WTC11 (cell line): ENCODE measurements at regions not wholly inside any gene's neighbourhood (a gene's known extent, or its start where the extent isn't known, plus 50 kb on each side); places are given as distances from the start of the nearest gene placed in this dataset.

Experiments
- ATAC-seq: fragments of 200-7000 bp; cut with Tn5 transposase; 2 replicates; pipeline ENCODE4 v1.10.0; 2021; ENCODE audit warnings: mild to moderate bottlenecking, moderate library complexity
- CTCF ChIA-PET: fragments of 300-600 bp; sonication (Branson Sonifier 250); formaldehyde crosslinking; loops from one replicate; lab custom pipeline; 2021; ENCODE audit warnings: antibody characterized with exemption; lab: Charles Lee
- POLR2A ChIA-PET: fragments of 350-600 bp; sonication (Branson Sonifier 250); formaldehyde crosslinking; loops from one replicate; lab custom pipeline; 2021; ENCODE audit warnings: antibody characterized with exemption; lab: Charles Lee
- DNase-seq: peaks from one replicate; pipeline ENCODE4 v3.0.0; 2021; ENCODE audit warnings: low spot score
- H3K27ac Mint-ChIP-seq: 2 replicates; pipeline ENCODE4 v1.8.0; 2021; ENCODE audit warnings: mixed read lengths
- H3K27me3 Mint-ChIP-seq: 2 replicates; pipeline ENCODE4 v1.8.0; 2021; ENCODE audit warnings: low read depth, mild to moderate bottlenecking, moderate library complexity, mixed read lengths
- H3K36me3 Mint-ChIP-seq: 2 replicates; pipeline ENCODE4 v1.8.0; 2021; ENCODE audit warnings: mixed read lengths
- H3K4me1 Mint-ChIP-seq: 2 replicates; pipeline ENCODE4 v1.8.0; 2022; ENCODE audit warnings: mixed read lengths
- H3K4me3 Mint-ChIP-seq: 2 replicates; pipeline ENCODE4 v1.8.0; 2021; ENCODE audit warnings: mild to moderate bottlenecking, moderate library complexity, mixed read lengths
- H3K9me3 Mint-ChIP-seq: 2 replicates; pipeline ENCODE4 v1.8.0; 2021; ENCODE audit warnings: mixed read lengths
- AFF4 ChIP-seq: sonication (generic); formaldehyde crosslinking; IDR thresholded peaks from 2 replicates; pipeline ENCODE4 v1.8.1; 2023; ENCODE audit warnings: mild to moderate bottlenecking, missing genetic modification reagents, borderline replicate concordance
- ATF1 ChIP-seq: sonication (generic); formaldehyde crosslinking; IDR thresholded peaks from 2 replicates; pipeline ENCODE4 v1.8.1; 2023; ENCODE audit warnings: mild to moderate bottlenecking, moderate library complexity, missing genetic modification reagents
- CBFB ChIP-seq: sonication (generic); formaldehyde crosslinking; IDR thresholded peaks from 2 replicates; pipeline ENCODE4 v1.8.1; 2022; ENCODE audit warnings: mild to moderate bottlenecking, low read depth, missing genetic modification reagents
- EMX1 ChIP-seq: fragments of 250-450 bp; sonication (Bioruptor Pico); IDR thresholded peaks from 2 replicates; pipeline ENCODE4 v1.8.0; 2021; ENCODE audit warnings: mild to moderate bottlenecking
- FOXP4 ChIP-seq: sonication (generic); formaldehyde crosslinking; IDR thresholded peaks from 2 replicates; pipeline ENCODE4 v1.8.0; 2022; ENCODE audit warnings: mild to moderate bottlenecking, missing genetic modification reagents
- GRHL2 ChIP-seq: fragments of 250-450 bp; sonication (Bioruptor Pico); IDR thresholded peaks from 2 replicates; pipeline ENCODE4 v1.8.0; 2022; ENCODE audit warnings: mild to moderate bottlenecking, moderate library complexity; ENCODE audit not compliant: insufficient replicate concordance, severe bottlenecking
- HMGXB4 ChIP-seq: sonication (generic); formaldehyde crosslinking; IDR thresholded peaks from 2 replicates; pipeline ENCODE4 v1.8.1; 2023; ENCODE audit warnings: mild to moderate bottlenecking, moderate library complexity, missing genetic modification reagents
- IRF1 ChIP-seq: sonication (generic); formaldehyde crosslinking; IDR thresholded peaks from 2 replicates; pipeline ENCODE4 v1.8.0; 2023; ENCODE audit warnings: missing genetic modification reagents
- KAT7 ChIP-seq: sonication (generic); formaldehyde crosslinking; IDR thresholded peaks from 2 replicates; pipeline ENCODE4 v1.8.1; 2023; ENCODE audit warnings: missing genetic modification reagents, mild to moderate bottlenecking, borderline replicate concordance
- MYBL2 ChIP-seq: sonication (generic); formaldehyde crosslinking; IDR thresholded peaks from 2 replicates; pipeline ENCODE4 v1.8.1; 2023; ENCODE audit warnings: mild to moderate bottlenecking, moderate library complexity, missing genetic modification reagents
- NR3C1 ChIP-seq: sonication (generic); formaldehyde crosslinking; conservative IDR thresholded peaks from 2 replicates; pipeline ENCODE4 v1.8.1; 2023; ENCODE audit warnings: low read depth, mild to moderate bottlenecking, missing genetic modification reagents
- RELA ChIP-seq: sonication (generic); formaldehyde crosslinking; IDR thresholded peaks from 2 replicates; pipeline ENCODE4 v1.8.1; 2022; ENCODE audit warnings: missing genetic modification reagents, mild to moderate bottlenecking, borderline replicate concordance
- RORB ChIP-seq: fragments of 250-450 bp; sonication (Bioruptor Pico); IDR thresholded peaks from 2 replicates; pipeline ENCODE4 v1.9.0; 2021; ENCODE audit warnings: mild to moderate bottlenecking
- SMAD4 ChIP-seq: sonication (generic); formaldehyde crosslinking; IDR thresholded peaks from 2 replicates; pipeline ENCODE4 v1.8.0; 2022; ENCODE audit warnings: mild to moderate bottlenecking, missing genetic modification reagents
- TEAD1 ChIP-seq: sonication (generic); formaldehyde crosslinking; IDR thresholded peaks from 2 replicates; pipeline ENCODE4 v1.8.0; 2022; ENCODE audit warnings: mild to moderate bottlenecking, missing genetic modification reagents
- TP53 ChIP-seq: sonication (generic); formaldehyde crosslinking; IDR thresholded peaks from 2 replicates; pipeline ENCODE4 v1.8.1; 2023; ENCODE audit warnings: mild to moderate bottlenecking, missing genetic modification reagents
- ZBTB21 ChIP-seq: sonication (generic); formaldehyde crosslinking; IDR thresholded peaks from 2 replicates; pipeline ENCODE4 v1.8.1; 2023; ENCODE audit warnings: mild to moderate bottlenecking, missing genetic modification reagents, borderline replicate concordance
- ZBTB43 ChIP-seq: sonication (generic); formaldehyde crosslinking; IDR thresholded peaks from 2 replicates; pipeline ENCODE4 v1.8.1; 2023; ENCODE audit warnings: mild to moderate bottlenecking, missing genetic modification reagents
- ZNF138 ChIP-seq: sonication (generic); formaldehyde crosslinking; conservative IDR thresholded peaks from 2 replicates; pipeline ENCODE4 v1.8.1; 2022; ENCODE audit warnings: mild to moderate bottlenecking, moderate library complexity, missing genetic modification reagents
- ZNF219 ChIP-seq: sonication (generic); formaldehyde crosslinking; IDR thresholded peaks from 2 replicates; pipeline ENCODE4 v1.8.0; 2023; ENCODE audit warnings: missing genetic modification reagents, mild to moderate bottlenecking, borderline replicate concordance
- ZSCAN18 ChIP-seq: fragments of 250-450 bp; sonication (Bioruptor Pico); IDR thresholded peaks from 2 replicates; pipeline ENCODE4 v2.1.2; 2022; ENCODE audit warnings: mild to moderate bottlenecking, moderate library complexity

GRCh38 chr2:57897920-57898319, 148.7 kb upstream of the VRK2 start (continued):
- no peak for TF ChIP-seq HMGXB4
- TF ChIP-seq, all 79 proteins: peak for 0

- peaks cover 14% of the 10 kb centered on the region for H3K4me1 Mint-ChIP-seq
- TF ChIP-seq GRHL2 (CRISPR knock-in tag): no peak
- TF ChIP-seq KAT7 (CRISPR knock-in tag): no peak
- no peak for TF ChIP-seq AFF4
- TF ChIP-seq CBFB (CRISPR knock-in tag): no peak
- no peak for TF ChIP-seq ATF1 (CRISPR knock-in tag)
- no peak for TF ChIP-seq RELA (CRISPR knock-in tag)
- no peak for TF ChIP-seq NR3C1 (CRISPR knock-in tag)
- no peak for TF ChIP-seq TP53 (CRISPR knock-in tag)
- TF ChIP-seq SMAD4 (CRISPR knock-in tag): no peak
- DNase-seq: no peak
- no peaks in the 10 kb centered on the region for H3K36me3 Mint-ChIP-seq
- H3K27ac Mint-ChIP-seq: no peak overlapping the region
- CTCF ChIA-PET: no interaction called here
- POLR2A ChIA-PET: no interaction called here
- no peaks in the 10 kb centered on the region for H3K9me3 Mint-ChIP-seq
- no peak for ATAC-seq
- H3K27me3 Mint-ChIP-seq: no peaks in the 10 kb centered on the region
- no peak overlapping the region for H3K4me3 Mint-ChIP-seq
These were observed 146.7 kb upstream of the VRK2 start for GRCh38 chr2:57899898-57900297.

GRCh38 chr2:57902578-57902977, 144.0 kb upstream of the VRK2 start:
- no peaks in the 10 kb centered on the region for H3K27me3 Mint-ChIP-seq
- no peak overlapping the region for H3K4me3 Mint-ChIP-seq

More at GRCh38 chr2:57902578-57902977, 144.0 kb upstream of the VRK2 start:
- Mint-ChIP-seq H3K36me3 (no peaks in the 10 kb centered on the region), H3K9me3 (0 out of 2 replicates have a peak, but pooled peaks cover 4% of the 10 kb centered on the region), H3K4me1 (peaks cover 16% of the 10 kb centered on the region), H3K27ac (no peak overlapping the region)
- POLR2A ChIA-PET: no interaction called here
- CTCF ChIA-PET: interaction anchor here (0.9 to 1.6 kb wide), 4 partner anchors 15 to 182 kb away, joined by 3 to 4 read pairs (median 3); no protein-coding TSS in a partner anchor
- DNase-seq (no peak), ATAC-seq (no peak)
- TF ChIP-seq ZBTB43 (no peak), ZNF219 (CRISPR knock-in tag) (no peak), RORB (CRISPR knock-in tag) (no peak), ZNF138 (CRISPR knock-in tag) (no peak), IRF1 (CRISPR knock-in tag) (no peak), ZSCAN18 (no peak), FOXP4 (CRISPR knock-in tag) (no peak), ZBTB21 (no peak), EMX1 (CRISPR knock-in tag) (no peak), MYBL2 (no peak), TEAD1 (no peak)
